Stomach (tissue), 4 donors: ENCODE measurements at regions not wholly inside any gene's neighbourhood (a gene's known extent, or its start where the extent isn't known, plus 50 kb on each side); places are given as distances from the start of the nearest gene placed in this dataset.

Experiments used
- POLR2A ChIP-seq, 4 donors: fragments of 450-650 bp; IDR thresholded peaks; one replicate each; pipeline ENCODE4 v1.6.1; 2016; ENCODE audit warnings: antibody characterized with exemption in 4 of 4, control low read depth in 2 of 4, mild to moderate bottlenecking in 1 of 4, moderate library complexity in 1 of 4
- POLR2AphosphoS5 ChIP-seq, 3 donors: sonication (generic); formaldehyde crosslinking; IDR thresholded peaks; one replicate each; pipeline ENCODE4 v1.6.1; 2016; ENCODE audit warnings: antibody characterized with exemption in 3 of 3
- TF ChIP-seq, protein P1 (sequence below), 7 experiments: fragments of 450-650 bp in 4 of 7; fragments of 200-600 bp in 3 of 7; sonication (generic) in 3 of 7; IDR thresholded peaks; one replicate each; pipeline ENCODE4 v1.5.1; 2016 to 2019; ENCODE audit warnings: antibody characterized with exemption in 7 of 7, control low read depth in 2 of 7, mild to moderate bottlenecking in 1 of 7

DNA sequence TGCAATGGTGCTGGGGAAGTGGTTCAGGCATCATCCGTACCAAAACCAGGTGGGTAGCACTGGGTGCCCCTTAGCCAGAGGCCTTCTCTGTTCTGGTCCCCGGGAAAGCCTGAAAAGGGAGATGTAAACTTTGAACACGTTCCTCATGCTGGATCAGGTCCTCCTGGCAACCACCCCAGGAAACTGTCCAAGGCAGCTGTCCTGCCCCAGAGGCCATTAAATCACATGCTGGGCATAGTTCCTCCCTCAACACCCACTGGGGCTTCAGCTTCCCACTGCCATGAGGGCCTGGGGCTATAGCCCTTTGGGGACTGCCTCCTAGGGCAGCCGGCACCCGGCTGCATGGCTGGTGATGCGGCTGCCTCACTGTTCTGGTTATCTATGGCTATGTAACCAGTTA, 228.9 kb upstream of the MVB12B start:
- TF ChIP-seq, protein P1, sequence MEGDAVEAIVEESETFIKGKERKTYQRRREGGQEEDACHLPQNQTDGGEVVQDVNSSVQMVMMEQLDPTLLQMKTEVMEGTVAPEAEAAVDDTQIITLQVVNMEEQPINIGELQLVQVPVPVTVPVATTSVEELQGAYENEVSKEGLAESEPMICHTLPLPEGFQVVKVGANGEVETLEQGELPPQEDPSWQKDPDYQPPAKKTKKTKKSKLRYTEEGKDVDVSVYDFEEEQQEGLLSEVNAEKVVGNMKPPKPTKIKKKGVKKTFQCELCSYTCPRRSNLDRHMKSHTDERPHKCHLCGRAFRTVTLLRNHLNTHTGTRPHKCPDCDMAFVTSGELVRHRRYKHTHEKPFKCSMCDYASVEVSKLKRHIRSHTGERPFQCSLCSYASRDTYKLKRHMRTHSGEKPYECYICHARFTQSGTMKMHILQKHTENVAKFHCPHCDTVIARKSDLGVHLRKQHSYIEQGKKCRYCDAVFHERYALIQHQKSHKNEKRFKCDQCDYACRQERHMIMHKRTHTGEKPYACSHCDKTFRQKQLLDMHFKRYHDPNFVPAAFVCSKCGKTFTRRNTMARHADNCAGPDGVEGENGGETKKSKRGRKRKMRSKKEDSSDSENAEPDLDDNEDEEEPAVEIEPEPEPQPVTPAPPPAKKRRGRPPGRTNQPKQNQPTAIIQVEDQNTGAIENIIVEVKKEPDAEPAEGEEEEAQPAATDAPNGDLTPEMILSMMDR (IDR thresholded peaks at IDR 0.05): no peak
- TF ChIP-seq POLR2AphosphoS5 (IDR thresholded peaks at IDR 0.05) (no peak), POLR2A (IDR thresholded peaks at IDR 0.05) (no peak)
